ENCODE measurements at regions not wholly inside any gene's neighbourhood (a gene's known extent, or its start where the extent isn't known, plus 50 kb on each side); places are given as distances from the start of the nearest gene placed in this dataset.
"Not testable (repeated sequence)": the region's sequence is repeated elsewhere in the genome, so short reads cannot be mapped to it uniquely, and the experiment has no call there.

DNA sequence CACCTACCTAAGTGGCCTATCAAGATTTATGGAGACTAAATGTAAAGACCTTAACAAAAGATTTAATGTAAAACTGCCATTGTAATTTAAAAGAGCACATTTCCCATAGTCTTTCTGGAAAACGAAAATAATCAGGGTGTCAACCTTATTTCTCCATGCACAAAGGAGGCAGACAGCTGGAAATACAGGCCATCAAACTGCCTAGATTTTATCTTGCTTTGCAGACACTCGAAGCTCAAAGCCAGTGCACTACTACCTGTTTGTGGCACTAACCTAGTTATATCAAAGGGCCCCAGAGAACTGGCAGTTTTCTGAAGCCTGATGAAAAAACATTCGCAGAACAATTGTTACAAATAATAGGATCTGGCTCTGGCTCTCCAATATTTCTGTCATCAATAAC is 863.9 kb downstream of the STPG2 start:
- DNase-seq: no peak
- H3K9me3 ChIP-seq (ENCODE audit: severe bottlenecking): peaks cover 8% of the 10 kb centered on the region
- H3K4me3 ChIP-seq (ENCODE audit: low read depth, low read length): no peak overlapping the region
- no peaks in the 10 kb centered on the region for H3K36me3 ChIP-seq
- TF ChIP-seq, protein P1, sequence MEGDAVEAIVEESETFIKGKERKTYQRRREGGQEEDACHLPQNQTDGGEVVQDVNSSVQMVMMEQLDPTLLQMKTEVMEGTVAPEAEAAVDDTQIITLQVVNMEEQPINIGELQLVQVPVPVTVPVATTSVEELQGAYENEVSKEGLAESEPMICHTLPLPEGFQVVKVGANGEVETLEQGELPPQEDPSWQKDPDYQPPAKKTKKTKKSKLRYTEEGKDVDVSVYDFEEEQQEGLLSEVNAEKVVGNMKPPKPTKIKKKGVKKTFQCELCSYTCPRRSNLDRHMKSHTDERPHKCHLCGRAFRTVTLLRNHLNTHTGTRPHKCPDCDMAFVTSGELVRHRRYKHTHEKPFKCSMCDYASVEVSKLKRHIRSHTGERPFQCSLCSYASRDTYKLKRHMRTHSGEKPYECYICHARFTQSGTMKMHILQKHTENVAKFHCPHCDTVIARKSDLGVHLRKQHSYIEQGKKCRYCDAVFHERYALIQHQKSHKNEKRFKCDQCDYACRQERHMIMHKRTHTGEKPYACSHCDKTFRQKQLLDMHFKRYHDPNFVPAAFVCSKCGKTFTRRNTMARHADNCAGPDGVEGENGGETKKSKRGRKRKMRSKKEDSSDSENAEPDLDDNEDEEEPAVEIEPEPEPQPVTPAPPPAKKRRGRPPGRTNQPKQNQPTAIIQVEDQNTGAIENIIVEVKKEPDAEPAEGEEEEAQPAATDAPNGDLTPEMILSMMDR (IDR thresholded peaks at IDR 0.05; ENCODE audit: low read depth, low read length): no peak
- no peaks in the 10 kb centered on the region for H3K27me3 ChIP-seq (ENCODE audit: insufficient read depth, low read depth, severe bottlenecking)
- H3K27ac ChIP-seq: no peak overlapping the region

DNA sequence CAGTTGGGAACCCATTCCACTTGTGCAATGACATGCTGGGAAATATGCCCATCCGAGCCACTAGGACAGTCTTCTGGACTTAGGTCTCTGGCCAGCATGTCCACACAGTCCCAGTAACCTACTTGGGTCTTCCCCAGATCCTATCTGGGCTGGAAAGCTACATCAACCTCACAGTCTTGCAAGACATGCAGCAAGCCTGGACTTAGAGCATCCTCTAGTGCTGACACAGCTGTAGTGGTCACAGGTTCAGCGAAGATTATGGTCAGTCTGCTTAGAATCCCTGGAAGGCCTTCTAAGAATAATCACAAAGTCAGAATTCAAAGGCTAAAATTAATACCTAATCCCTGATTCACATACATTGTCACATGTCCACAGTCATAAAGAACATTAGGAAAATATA is 842.7 kb downstream of the STPG2 start:
- peaks cover 14% of the 10 kb centered on the region for H3K9me3 ChIP-seq (ENCODE audit: severe bottlenecking)
- H3K4me3 ChIP-seq (ENCODE audit: low read depth, low read length): no peak overlapping the region
- H3K27me3 ChIP-seq (ENCODE audit: insufficient read depth, low read depth, severe bottlenecking): no peaks in the 10 kb centered on the region
- H3K27ac ChIP-seq: no peak overlapping the region
- H3K36me3 ChIP-seq: no peaks in the 10 kb centered on the region
- DNase-seq: no peak
- TF ChIP-seq, protein P1 (IDR thresholded peaks at IDR 0.05; ENCODE audit: low read depth, low read length): peak; percentile 53

DNA sequence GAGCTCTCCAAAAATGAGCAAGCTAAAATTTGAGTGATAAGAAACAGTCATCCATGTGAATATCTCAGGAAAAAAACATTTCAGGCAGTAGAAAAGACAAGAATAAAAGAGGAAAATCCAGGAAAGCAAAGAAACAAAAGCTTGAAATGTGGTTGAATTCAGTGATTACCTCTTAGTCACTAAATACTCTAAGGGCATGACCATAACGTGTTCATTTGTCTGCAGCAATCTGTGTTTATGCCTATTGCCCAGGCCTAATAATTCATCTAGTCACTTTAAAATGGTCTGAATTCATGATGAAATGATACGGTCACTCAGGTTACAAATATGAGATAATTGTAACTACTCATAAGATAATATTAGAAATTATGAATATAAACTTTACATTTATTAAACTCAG is 837.9 kb downstream of the STPG2 start:
- no peak overlapping the region for H3K27ac ChIP-seq
- H3K36me3 ChIP-seq: no peaks in the 10 kb centered on the region
- no peak overlapping the region for H3K4me3 ChIP-seq (ENCODE audit: low read depth, low read length)
- TF ChIP-seq, protein P1 (IDR thresholded peaks at IDR 0.05; ENCODE audit: low read depth, low read length): no peak
- no peak for DNase-seq
- no peaks in the 10 kb centered on the region for H3K27me3 ChIP-seq (ENCODE audit: insufficient read depth, low read depth, severe bottlenecking)
- H3K9me3 ChIP-seq (ENCODE audit: severe bottlenecking): peaks cover 8% of the 10 kb centered on the region

DNA sequence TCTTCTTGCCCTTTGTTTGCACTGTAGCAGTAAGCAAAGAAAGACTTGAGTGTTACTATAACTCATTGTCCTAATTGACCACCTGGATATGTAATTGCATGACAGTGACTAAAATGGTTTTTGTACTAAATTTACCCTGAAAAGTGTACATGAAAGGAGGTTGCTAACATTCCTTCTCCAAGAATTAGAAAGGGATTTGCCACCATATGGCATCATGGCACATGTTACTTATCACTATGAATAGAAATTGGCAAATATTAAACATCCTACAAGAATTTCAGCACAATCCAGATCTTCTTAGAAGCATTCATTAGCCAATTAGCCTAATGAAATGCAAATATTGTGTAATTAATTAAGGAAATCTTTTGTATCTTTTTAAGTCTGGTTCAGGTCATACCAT is 834.2 kb downstream of the STPG2 start:
- H3K9me3 ChIP-seq (ENCODE audit: severe bottlenecking): no peaks in the 10 kb centered on the region
- DNase-seq: no peak
- TF ChIP-seq, protein P1 (IDR thresholded peaks at IDR 0.05; ENCODE audit: low read depth, low read length): no peak
- no peak overlapping the region for H3K4me3 ChIP-seq (ENCODE audit: low read depth, low read length)
- no peaks in the 10 kb centered on the region for H3K36me3 ChIP-seq
- no peaks in the 10 kb centered on the region for H3K27me3 ChIP-seq (ENCODE audit: insufficient read depth, low read depth, severe bottlenecking)
- no peak overlapping the region for H3K27ac ChIP-seq

DNA sequence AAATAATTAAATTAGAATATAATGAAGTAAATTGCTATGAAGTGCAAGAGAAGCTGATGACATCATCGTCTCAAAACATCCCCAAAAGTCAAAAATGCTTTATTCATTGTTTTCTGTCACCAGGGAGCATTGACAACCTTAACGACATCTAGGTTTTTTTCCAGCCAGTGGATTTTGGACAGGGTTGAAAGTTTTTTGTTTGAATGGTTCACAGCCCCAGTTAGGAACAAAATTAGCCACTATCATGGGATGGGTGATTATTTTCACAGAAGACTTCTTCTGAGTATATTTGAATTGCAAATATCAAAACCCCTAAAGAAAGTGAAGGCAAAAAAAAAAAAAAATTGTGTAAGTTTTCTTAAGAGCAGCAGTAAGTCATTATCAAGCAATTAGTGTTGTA is 826.1 kb downstream of the STPG2 start:
- Histone ChIP-seq H3K27me3 (ENCODE audit: insufficient read depth, low read depth, severe bottlenecking) (no peaks in the 10 kb centered on the region), H3K27ac (no peak overlapping the region), H3K4me3 (ENCODE audit: low read depth, low read length) (no peak overlapping the region), H3K9me3 (ENCODE audit: severe bottlenecking) (no peaks in the 10 kb centered on the region), H3K36me3 (no peaks in the 10 kb centered on the region)
- TF ChIP-seq, protein P1 (IDR thresholded peaks at IDR 0.05; ENCODE audit: low read depth, low read length): no peak
- DNase-seq: no peak

DNA sequence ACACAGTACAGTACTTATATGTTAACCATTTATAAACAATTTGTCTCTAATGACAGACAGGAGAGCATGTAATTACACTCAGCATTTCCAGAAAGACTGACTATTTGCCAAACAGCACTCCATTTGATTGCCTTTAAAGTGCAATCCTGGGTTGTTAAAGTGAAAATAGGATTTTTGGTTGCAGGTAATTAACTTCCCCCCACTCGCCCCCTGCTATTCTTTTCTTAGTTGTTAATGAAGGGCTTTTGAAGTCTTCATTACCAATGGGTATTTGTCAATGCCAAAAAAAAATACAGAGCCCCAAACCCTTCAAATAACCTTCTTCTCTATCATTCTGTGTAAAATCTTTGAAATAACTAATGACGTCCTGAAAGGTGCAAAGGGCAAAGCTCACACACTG is 825.6 kb downstream of the STPG2 start:
- Histone ChIP-seq H3K36me3 (no peaks in the 10 kb centered on the region), H3K27ac (no peak overlapping the region), H3K4me3 (ENCODE audit: low read depth, low read length) (no peak overlapping the region), H3K9me3 (ENCODE audit: severe bottlenecking) (no peaks in the 10 kb centered on the region), H3K27me3 (ENCODE audit: insufficient read depth, low read depth, severe bottlenecking) (no peaks in the 10 kb centered on the region)
- DNase-seq: no peak
- TF ChIP-seq, protein P1 (IDR thresholded peaks at IDR 0.05; ENCODE audit: low read depth, low read length): no peak

DNA sequence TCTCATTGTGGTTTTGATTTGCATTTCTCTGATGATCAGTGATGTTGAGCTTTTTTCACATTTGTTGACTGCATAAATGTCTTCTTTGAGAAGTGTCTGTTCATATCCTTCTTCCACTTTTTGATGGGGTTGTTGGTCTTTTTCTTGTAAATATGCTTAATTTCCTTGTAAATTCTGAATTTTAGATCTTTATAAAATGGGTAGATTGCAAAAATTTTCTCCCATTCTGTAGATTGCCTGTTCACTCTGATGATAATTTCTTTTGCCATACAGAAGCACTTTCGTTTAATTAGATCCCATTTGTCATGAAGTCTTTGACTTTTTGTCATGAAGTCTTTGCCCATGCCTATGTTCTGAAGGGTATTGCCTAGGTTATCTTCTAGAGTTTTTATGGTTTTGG is 817.5 kb downstream of the STPG2 start:
- not testable (repeated sequence) for H3K36me3 ChIP-seq; H3K4me3 ChIP-seq (ENCODE audit: low read depth, low read length); H3K27me3 ChIP-seq (ENCODE audit: insufficient read depth, low read depth, severe bottlenecking); H3K9me3 ChIP-seq (ENCODE audit: severe bottlenecking); DNase-seq; H3K27ac ChIP-seq

Data from WERI-Rb-1 (cell line).